GM19397 (cell line): ENCODE measurements at regions not wholly inside any gene's neighbourhood (a gene's known extent, or its start where the extent isn't known, plus 50 kb on each side); places are given as distances from the start of the nearest gene placed in this dataset.
"Not testable (repeated sequence)": the region's sequence is repeated elsewhere in the genome, so short reads cannot be mapped to it uniquely, and the experiment has no call there.

Experiments used
- ATAC-seq: cut with Tn5 transposase; IDR thresholded peaks from one replicate; pipeline ENCODE4 v1.9.1; 2021; ENCODE audit warnings: mild to moderate bottlenecking, moderate library complexity; ENCODE audit not compliant: unreplicated experiment

GRCh38 chr1:178674559-178674958, 50.5 kb upstream of the RALGPS2 start:
- not testable (repeated sequence) for ATAC-seq
